Adrenal gland (tissue), 9 donors: ENCODE measurements at regions not wholly inside any gene's neighbourhood (a gene's known extent, or its start where the extent isn't known, plus 50 kb on each side); places are given as distances from the start of the nearest gene placed in this dataset.

ENCODE experiments used
- DNase-seq, 7 donors: peaks; one replicate each; pipeline ENCODE4 v3.0.0-alpha.2; 2019 to 2020
- H3K27ac ChIP-seq, 5 donors: fragments of 200-600 bp; sonication (generic) in 4 of 5; 1 replicate in 3 of 5; 2 replicates in 2 of 5; pipeline versions ENCODE4 v1.5.1 to v1.8.0; 2016 to 2020; ENCODE audit warnings: mild to moderate bottlenecking in 1 of 5
- H3K27me3 ChIP-seq: fragments of 200-600 bp; 2 replicates; pipeline ENCODE4 v1.8.0; 2021
- H3K36me3 ChIP-seq, 2 donors: fragments of 200-600 bp; replicated peaks in 1 of 2; 1 replicate in 1 of 2; 2 replicates in 1 of 2; pipeline versions ENCODE4 v1.5.1 to v1.8.0; 2018 to 2022
- H3K4me1 ChIP-seq, 2 donors: fragments of 200-600 bp; replicated peaks in 1 of 2; 1 replicate in 1 of 2; 2 replicates in 1 of 2; pipeline versions ENCODE4 v1.5.1 to v1.8.0; 2018 to 2021
- H3K4me3 ChIP-seq, 4 donors: fragments of 200-600 bp; sonication (generic) in 3 of 4; one replicate each; pipeline ENCODE4 v1.5.1; 2016 to 2018
- H3K9me3 ChIP-seq, 3 donors: fragments of 200-600 bp; sonication (generic) in 1 of 3; replicated peaks in 1 of 3; 1 replicate in 2 of 3; 2 replicates in 1 of 3; pipeline versions ENCODE4 v1.5.1 to v1.8.0; 2016 to 2021
- POLR2A ChIP-seq, 2 donors: fragments of 450-650 bp; IDR thresholded peaks; one replicate each; pipeline ENCODE4 v1.6.1; 2017; ENCODE audit warnings: antibody characterized with exemption in 2 of 2, mild to moderate bottlenecking in 2 of 2, moderate library complexity in 1 of 2
- WGBS, 4 donors: extraction: QIAGEN DNeasy Blood & Tissue Kit in 2 of 4; methylation state at CpG; one replicate each; pipeline versions ENCODE4 v1.1.5 to v1.1.7; 2013 to 2017; 5-methylcytosine and 5-hydroxymethylcytosine counted together
- intact Hi-C, 2 donors: fragments of 100-400 bp; cut with DNase I; formaldehyde crosslinking; loops; one replicate each; pipeline versions ENCODE4 v1.14.1 to v1.15.0; 2022 to 2023
- TF ChIP-seq, protein P1 (sequence below), 6 experiments: fragments of 450-650 bp in 4 of 6; fragments of 200-600 bp in 2 of 6; sonication (generic) in 1 of 6; IDR thresholded peaks; 1 replicate in 5 of 6; 2 replicates in 1 of 6; pipeline versions ENCODE4 v1.5.1 to v1.8.0; 2016 to 2021; ENCODE audit warnings: antibody characterized with exemption in 6 of 6, mild to moderate bottlenecking in 2 of 6, moderate library complexity in 1 of 6
- donor health status: healthy with polysubstance abuse.
- donor health status: Bipolar disorder and iron deficiency.
- donor health status: DM: yes; HTN: yes; CAD: no.
- donor health status: DM: no; HTN: no; CAD: no.
- donor health status: DM: no; HTN: no; CAD: no.

DNA sequence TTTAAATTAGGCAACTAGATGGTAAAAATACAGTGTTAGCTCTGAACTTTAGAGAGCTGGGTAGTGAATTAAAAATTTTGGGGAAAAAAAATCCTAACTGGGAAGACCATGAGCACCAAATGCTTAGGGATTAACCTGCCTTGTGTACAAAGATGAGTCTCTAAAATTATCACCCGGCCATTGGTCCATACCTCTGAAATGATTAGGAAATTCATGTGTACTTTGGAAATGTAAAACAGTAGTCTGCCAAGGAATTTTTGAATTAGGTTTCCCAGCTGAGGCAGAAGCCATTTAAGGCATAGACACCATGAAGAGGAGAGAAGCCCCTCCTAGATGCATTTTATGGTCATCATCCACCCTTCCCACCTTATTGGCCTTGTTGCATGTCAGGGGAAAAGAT is 670.5 kb upstream of the SALL1 start:
- no peaks in the 10 kb centered on the region for H3K36me3 ChIP-seq
- no peaks in the 10 kb centered on the region for H3K4me1 ChIP-seq
- H3K4me3 ChIP-seq: no peak overlapping the region
- no peaks in the 10 kb centered on the region for H3K9me3 ChIP-seq
- no peak overlapping the region for H3K27ac ChIP-seq
- 68 to 95% (median 77%) methylated on average over 1 of the region's 1 CpG for WGBS, 4 donors
- no peak for TF ChIP-seq POLR2A (IDR thresholded peaks at IDR 0.05)
- TF ChIP-seq, protein P1, sequence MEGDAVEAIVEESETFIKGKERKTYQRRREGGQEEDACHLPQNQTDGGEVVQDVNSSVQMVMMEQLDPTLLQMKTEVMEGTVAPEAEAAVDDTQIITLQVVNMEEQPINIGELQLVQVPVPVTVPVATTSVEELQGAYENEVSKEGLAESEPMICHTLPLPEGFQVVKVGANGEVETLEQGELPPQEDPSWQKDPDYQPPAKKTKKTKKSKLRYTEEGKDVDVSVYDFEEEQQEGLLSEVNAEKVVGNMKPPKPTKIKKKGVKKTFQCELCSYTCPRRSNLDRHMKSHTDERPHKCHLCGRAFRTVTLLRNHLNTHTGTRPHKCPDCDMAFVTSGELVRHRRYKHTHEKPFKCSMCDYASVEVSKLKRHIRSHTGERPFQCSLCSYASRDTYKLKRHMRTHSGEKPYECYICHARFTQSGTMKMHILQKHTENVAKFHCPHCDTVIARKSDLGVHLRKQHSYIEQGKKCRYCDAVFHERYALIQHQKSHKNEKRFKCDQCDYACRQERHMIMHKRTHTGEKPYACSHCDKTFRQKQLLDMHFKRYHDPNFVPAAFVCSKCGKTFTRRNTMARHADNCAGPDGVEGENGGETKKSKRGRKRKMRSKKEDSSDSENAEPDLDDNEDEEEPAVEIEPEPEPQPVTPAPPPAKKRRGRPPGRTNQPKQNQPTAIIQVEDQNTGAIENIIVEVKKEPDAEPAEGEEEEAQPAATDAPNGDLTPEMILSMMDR (IDR thresholded peaks at IDR 0.05): no peak
- no peaks in the 10 kb centered on the region for H3K27me3 ChIP-seq
- DNase-seq: no peak
- intact Hi-C loops: loop anchor here in 1 of 2 donors (5.0 kb wide), 1 partner anchor 161 kb away; no protein-coding TSS in a partner anchor

GRCh38 chr16:51820176-51820575 is 669.1 kb upstream of the SALL1 start:
- H3K4me3 ChIP-seq: no peak overlapping the region
- H3K4me1 ChIP-seq: no peaks in the 10 kb centered on the region
- intact Hi-C loops: loop anchor here in 1 of 2 donors (5.0 kb wide), 1 partner anchor 162 kb away; no protein-coding TSS in a partner anchor
- WGBS, 4 donors: 49 to 59% (median 54%) methylated on average over 4 of the region's 4 CpGs
- H3K9me3 ChIP-seq: no peaks in the 10 kb centered on the region
- TF ChIP-seq POLR2A (IDR thresholded peaks at IDR 0.05): no peak
- TF ChIP-seq, protein P1 (IDR thresholded peaks at IDR 0.05): no peak
- no peaks in the 10 kb centered on the region for H3K27me3 ChIP-seq
- DNase-seq: no peak
- no peaks in the 10 kb centered on the region for H3K36me3 ChIP-seq
- H3K27ac ChIP-seq: no peak overlapping the region

DNA sequence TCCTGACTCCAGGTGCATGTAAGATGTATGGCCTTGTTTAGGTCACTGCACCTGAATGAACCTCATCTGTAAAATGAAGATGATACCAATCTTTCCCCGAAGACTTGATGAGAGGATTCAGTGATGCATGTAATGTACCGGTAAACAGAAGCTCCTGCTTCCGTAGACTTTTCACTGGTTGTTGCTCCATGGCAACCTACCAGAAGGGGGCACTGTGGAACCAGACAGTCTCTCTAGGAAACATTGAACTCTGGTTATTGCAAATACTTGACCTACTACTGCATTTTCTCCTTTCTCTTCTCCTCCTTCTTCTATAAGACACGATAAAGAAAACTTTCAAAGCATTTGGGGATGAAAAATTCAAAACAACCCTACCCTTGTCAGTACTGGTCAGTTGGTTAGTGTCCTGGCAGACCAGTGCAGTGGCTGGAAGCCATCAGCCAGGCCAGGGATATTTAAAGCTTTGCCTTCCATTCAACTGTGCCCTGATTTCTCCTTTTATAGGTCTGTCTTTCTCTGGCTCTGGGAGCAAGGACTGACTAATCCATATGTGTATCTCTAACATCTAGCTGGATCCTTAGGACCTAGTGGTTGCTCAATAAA is 667.4 kb upstream of the SALL1 start:
- no peaks in the 10 kb centered on the region for H3K4me1 ChIP-seq
- H3K36me3 ChIP-seq: no peaks in the 10 kb centered on the region
- no peak for TF ChIP-seq POLR2A (IDR thresholded peaks at IDR 0.05)
- TF ChIP-seq, protein P1 (IDR thresholded peaks at IDR 0.05): peak; percentile 35 to 58 (median 53)
- H3K27ac ChIP-seq: no peak overlapping the region
- no peaks in the 10 kb centered on the region for H3K9me3 ChIP-seq
- intact Hi-C loops: no loop called here
- 24 to 34% (median 29%) methylated on average over 4 of the region's 4 CpGs for WGBS, 4 donors
- DNase-seq: peak; percentile 24 to 82 (median 57)
- no peaks in the 10 kb centered on the region for H3K27me3 ChIP-seq
- H3K4me3 ChIP-seq: no peak overlapping the region

- Histone ChIP-seq H3K4me1 (no peaks in the 10 kb centered on the region), H3K9me3 (no peaks in the 10 kb centered on the region), H3K27ac (no peak overlapping the region), H3K4me3 (no peak overlapping the region), H3K36me3 (no peaks in the 10 kb centered on the region), H3K27me3 (no peaks in the 10 kb centered on the region)
- TF ChIP-seq, protein P1 (IDR thresholded peaks at IDR 0.05): no peak
- TF ChIP-seq POLR2A (IDR thresholded peaks at IDR 0.05): no peak
- peak in 5 of 7 donors; percentile 20 to 39 (median 27) for DNase-seq
- intact Hi-C loops: no loop called here
These were observed 665.9 kb upstream of the SALL1 start for GRCh38 chr16:51816929-51817328.
